ENCODE measurements at regions not wholly inside any gene's neighbourhood (a gene's known extent, or its start where the extent isn't known, plus 50 kb on each side); places are given as distances from the start of the nearest gene placed in this dataset.

GRCh38 chr12:127717278-127717677 lies 549.7 kb upstream of the TMEM132C start:
- Histone ChIP-seq H3K27me3 (replicated peaks; ENCODE audit: insufficient read depth) (no peaks in the 10 kb centered on the region), H3K79me2 (ENCODE audit: insufficient read depth) (no peaks in the 10 kb centered on the region), H3K4me3 (no peak overlapping the region), H3F3A (ENCODE audit: insufficient read depth) (no peaks in the 10 kb centered on the region), H3K36me3 (ENCODE audit: low read depth) (no peaks in the 10 kb centered on the region), H3K4me2 (ENCODE audit: unreplicated experiment) (no peak overlapping the region), H3K9me2 (ENCODE audit: insufficient read depth) (no peaks in the 10 kb centered on the region), H3K9me3 (ENCODE audit: low read depth) (no peaks in the 10 kb centered on the region), H3K27ac (no peak overlapping the region), H2AFZ (no peak overlapping the region), H3K4me1 (ENCODE audit: insufficient read depth) (no peaks in the 10 kb centered on the region), H4K20me1 (ENCODE audit: insufficient read depth) (no peaks in the 10 kb centered on the region), H3K9ac (no peak overlapping the region)
- DNase-seq: peak; percentile 54
- 38 to 42% methylated on average over 4 of the region's 4 CpGs for WGBS, 2 experiments (ENCODE audit: low coverage in 1 of 2, low lambda C conversion rate in 2 of 2, missing lambda C conversion rate in 2 of 2)
- TF ChIP-seq EZH2phosphoT487 (IDR thresholded peaks at IDR 0.05; ENCODE audit: insufficient read depth, low read depth) (no peak), EZH2 (IDR thresholded peaks at IDR 0.05; ENCODE audit: insufficient read depth, poor library complexity, severe bottlenecking) (no peak)
- in situ Hi-C loops (cut with MboI): no loop called here

- Histone ChIP-seq H4K20me1 (ENCODE audit: insufficient read depth) (no peaks in the 10 kb centered on the region), H3K9ac (no peak overlapping the region), H3K4me2 (ENCODE audit: unreplicated experiment) (no peak overlapping the region), H2AFZ (no peak overlapping the region), H3K27me3 (replicated peaks; ENCODE audit: insufficient read depth) (no peaks in the 10 kb centered on the region), H3F3A (ENCODE audit: insufficient read depth) (no peaks in the 10 kb centered on the region), H3K36me3 (ENCODE audit: low read depth) (no peaks in the 10 kb centered on the region), H3K9me2 (ENCODE audit: insufficient read depth) (no peaks in the 10 kb centered on the region), H3K9me3 (ENCODE audit: low read depth) (no peaks in the 10 kb centered on the region), H3K4me3 (no peak overlapping the region), H3K27ac (no peak overlapping the region), H3K4me1 (ENCODE audit: insufficient read depth) (no peaks in the 10 kb centered on the region), H3K79me2 (ENCODE audit: insufficient read depth) (no peaks in the 10 kb centered on the region)
- WGBS, 2 experiments (ENCODE audit: low coverage in 1 of 2, low lambda C conversion rate in 2 of 2, missing lambda C conversion rate in 2 of 2): 73 to 82% methylated on average over 11 to 12 of the region's 12 CpGs
- in situ Hi-C loops (cut with MboI): no loop called here
- TF ChIP-seq EZH2phosphoT487 (IDR thresholded peaks at IDR 0.05; ENCODE audit: insufficient read depth, low read depth) (no peak), EZH2 (IDR thresholded peaks at IDR 0.05; ENCODE audit: insufficient read depth, poor library complexity, severe bottlenecking) (no peak)
- DNase-seq: no peak
Observed at GRCh38 chr12:127720334-127720733, 546.6 kb upstream of the TMEM132C start.

- Histone ChIP-seq H3K9me3 (ENCODE audit: low read depth) (no peaks in the 10 kb centered on the region), H3K4me1 (ENCODE audit: insufficient read depth) (no peaks in the 10 kb centered on the region), H3K79me2 (ENCODE audit: insufficient read depth) (no peaks in the 10 kb centered on the region), H3K27ac (no peak overlapping the region), H3F3A (ENCODE audit: insufficient read depth) (no peaks in the 10 kb centered on the region), H3K36me3 (ENCODE audit: low read depth) (no peaks in the 10 kb centered on the region), H3K9me2 (ENCODE audit: insufficient read depth) (no peaks in the 10 kb centered on the region), H3K4me3 (no peak overlapping the region), H2AFZ (no peak overlapping the region), H3K27me3 (replicated peaks; ENCODE audit: insufficient read depth) (no peaks in the 10 kb centered on the region), H3K4me2 (ENCODE audit: unreplicated experiment) (no peak overlapping the region), H3K9ac (no peak overlapping the region), H4K20me1 (ENCODE audit: insufficient read depth) (no peaks in the 10 kb centered on the region)
- DNase-seq: no peak
- in situ Hi-C loops (cut with MboI): no loop called here
- 75 to 78% methylated on average over 5 of the region's 5 CpGs for WGBS, 2 experiments (ENCODE audit: low coverage in 1 of 2, low lambda C conversion rate in 2 of 2, missing lambda C conversion rate in 2 of 2)
- TF ChIP-seq EZH2 (IDR thresholded peaks at IDR 0.05; ENCODE audit: insufficient read depth, poor library complexity, severe bottlenecking): no peak
- TF ChIP-seq EZH2phosphoT487 (IDR thresholded peaks at IDR 0.05; ENCODE audit: insufficient read depth, low read depth): no peak
Observed at GRCh38 chr12:127722611-127723010, 544.4 kb upstream of the TMEM132C start.

GRCh38 chr12:127723251-127723650 lies 543.7 kb upstream of the TMEM132C start:
- Histone ChIP-seq H3K9me2 (ENCODE audit: insufficient read depth) (no peaks in the 10 kb centered on the region), H3K4me3 (no peak overlapping the region), H3K27me3 (replicated peaks; ENCODE audit: insufficient read depth) (no peaks in the 10 kb centered on the region), H3K4me2 (ENCODE audit: unreplicated experiment) (no peak overlapping the region), H3K9me3 (ENCODE audit: low read depth) (no peaks in the 10 kb centered on the region), H4K20me1 (ENCODE audit: insufficient read depth) (no peaks in the 10 kb centered on the region), H3K4me1 (ENCODE audit: insufficient read depth) (peaks cover 3% of the 10 kb centered on the region; the same call in 1 of the 2 replicates), H2AFZ (no peak overlapping the region), H3K27ac (no peak overlapping the region), H3K9ac (no peak overlapping the region), H3F3A (ENCODE audit: insufficient read depth) (no peaks in the 10 kb centered on the region), H3K36me3 (ENCODE audit: low read depth) (no peaks in the 10 kb centered on the region), H3K79me2 (ENCODE audit: insufficient read depth) (no peaks in the 10 kb centered on the region)
- WGBS, 2 experiments (ENCODE audit: low coverage in 1 of 2, low lambda C conversion rate in 2 of 2, missing lambda C conversion rate in 2 of 2): 69 to 77% methylated on average over 4 of the region's 4 CpGs
- in situ Hi-C loops (cut with MboI): no loop called here
- TF ChIP-seq EZH2 (IDR thresholded peaks at IDR 0.05; ENCODE audit: insufficient read depth, poor library complexity, severe bottlenecking): no peak
- no peak for TF ChIP-seq EZH2phosphoT487 (IDR thresholded peaks at IDR 0.05; ENCODE audit: insufficient read depth, low read depth)
- no peak for DNase-seq

All from GM23248 (cell line).